GM12878 (cell line): ENCODE measurements at regions not wholly inside any gene's neighbourhood (a gene's known extent, or its start where the extent isn't known, plus 50 kb on each side); places are given as distances from the start of the nearest gene placed in this dataset.

Experiments used
- MTA2 ChIP-seq: fragments of 450-650 bp; IDR thresholded peaks from 2 replicates; pipeline ENCODE4 v1.6.1; 2016; ENCODE audit warnings: low read depth, mild to moderate bottlenecking, moderate library complexity
- RAD21 ChIP-seq: IDR thresholded peaks from 2 replicates; pipeline ENCODE4 v1.6.1; 2011; ENCODE audit warnings: mild to moderate bottlenecking, low read depth, low read length, moderate library complexity; ENCODE audit not compliant: insufficient read depth
- USF1 ChIP-seq: IDR thresholded peaks from 2 replicates; pipeline ENCODE4 v1.6.1; 2011; ENCODE audit warnings: borderline replicate concordance, low read depth, mild to moderate bottlenecking, moderate library complexity, mixed read lengths, low read length; ENCODE audit not compliant: insufficient read depth; ENCODE audit errors: extremely low read length
- ZBTB11 ChIP-seq: fragments of 450-650 bp; formaldehyde crosslinking; IDR thresholded peaks from 2 replicates; pipeline ENCODE4 v1.5.0; 2022; ENCODE audit warnings: mild to moderate bottlenecking, missing genetic modification characterization
- ZNF207 ChIP-seq: fragments of 450-650 bp; IDR thresholded peaks from 2 replicates; pipeline ENCODE4 v1.6.1; 2014; ENCODE audit warnings: antibody characterized with exemption, mild to moderate bottlenecking, borderline replicate concordance
- TF ChIP-seq, protein P1 (sequence below): fragments of 450-650 bp; IDR thresholded peaks from 2 replicates; pipeline ENCODE4 v1.6.1; 2016; ENCODE audit warnings: mild to moderate bottlenecking

DNA sequence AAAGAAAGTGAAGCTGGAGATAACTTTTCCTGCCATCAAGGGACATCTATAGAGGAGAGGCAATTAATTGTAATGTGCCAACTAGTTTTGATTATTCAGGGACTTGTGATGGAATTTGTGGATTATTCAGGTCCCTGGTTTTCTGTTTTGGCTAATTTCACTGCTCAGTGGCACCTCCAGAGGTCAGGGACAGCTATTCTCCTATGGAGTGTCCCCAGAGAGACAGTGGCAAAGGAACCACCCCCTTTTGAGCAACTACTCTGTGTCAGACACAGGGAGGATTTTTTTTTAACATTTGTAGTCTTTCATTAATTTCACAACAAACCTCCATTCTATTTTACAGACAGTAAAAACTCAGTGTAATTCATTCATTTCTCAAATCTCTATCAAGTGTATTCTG lies 206.0 kb upstream of the SPRED2 start (continued):
- TF ChIP-seq, protein P1, sequence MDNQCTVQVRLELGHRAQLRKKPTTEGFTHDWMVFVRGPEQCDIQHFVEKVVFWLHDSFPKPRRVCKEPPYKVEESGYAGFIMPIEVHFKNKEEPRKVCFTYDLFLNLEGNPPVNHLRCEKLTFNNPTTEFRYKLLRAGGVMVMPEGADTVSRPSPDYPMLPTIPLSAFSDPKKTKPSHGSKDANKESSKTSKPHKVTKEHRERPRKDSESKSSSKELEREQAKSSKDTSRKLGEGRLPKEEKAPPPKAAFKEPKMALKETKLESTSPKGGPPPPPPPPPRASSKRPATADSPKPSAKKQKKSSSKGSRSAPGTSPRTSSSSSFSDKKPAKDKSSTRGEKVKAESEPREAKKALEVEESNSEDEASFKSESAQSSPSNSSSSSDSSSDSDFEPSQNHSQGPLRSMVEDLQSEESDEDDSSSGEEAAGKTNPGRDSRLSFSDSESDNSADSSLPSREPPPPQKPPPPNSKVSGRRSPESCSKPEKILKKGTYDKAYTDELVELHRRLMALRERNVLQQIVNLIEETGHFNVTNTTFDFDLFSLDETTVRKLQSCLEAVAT: no peak
- TF ChIP-seq MTA2 (no peak), RAD21 (peak; percentile 27; the same call in 1 of the 2 replicates), ZNF207 (no peak), USF1 (no peak), ZBTB11 (CRISPR knock-in tag) (no peak)
